ENCODE measurements at regions not wholly inside any gene's neighbourhood (a gene's known extent, or its start where the extent isn't known, plus 50 kb on each side); places are given as distances from the start of the nearest gene placed in this dataset.

DNA sequence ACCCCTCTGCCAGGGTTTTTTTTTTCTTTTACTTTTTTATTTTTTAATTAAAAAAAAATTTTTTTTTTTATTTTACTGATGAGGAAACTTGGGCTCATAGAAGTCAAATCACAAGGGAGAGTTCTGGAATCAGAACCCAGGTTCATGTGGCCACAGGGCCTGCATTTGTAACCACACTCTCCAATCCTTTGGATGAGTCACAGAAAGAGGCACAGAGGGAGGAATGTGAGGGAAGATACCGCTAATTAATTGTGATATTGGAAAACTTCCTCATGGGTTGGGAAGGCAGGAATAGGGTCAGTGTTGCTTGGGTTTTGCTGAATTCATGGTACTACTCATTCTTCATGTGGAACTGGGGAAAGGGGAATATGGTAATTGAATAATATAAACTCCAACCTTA lies 132.9 kb upstream of the SLC6A11 start:
- no peak overlapping the region for H3K4me3 Mint-ChIP-seq (ENCODE audit: unreplicated experiment)
- H3K27me3 Mint-ChIP-seq (ENCODE audit: unreplicated experiment), result peaks cover 4% of the 10 kb centered on the region
- H3K9me3 Mint-ChIP-seq (ENCODE audit: unreplicated experiment), result no peaks in the 10 kb centered on the region
- H3K4me1 Mint-ChIP-seq (ENCODE audit: unreplicated experiment), result no peaks in the 10 kb centered on the region
- no peak for DNase-seq (ENCODE audit: low spot score)
- no peaks in the 10 kb centered on the region for H3K36me3 Mint-ChIP-seq (ENCODE audit: low read depth, unreplicated experiment)
- TF ChIP-seq, protein P1, sequence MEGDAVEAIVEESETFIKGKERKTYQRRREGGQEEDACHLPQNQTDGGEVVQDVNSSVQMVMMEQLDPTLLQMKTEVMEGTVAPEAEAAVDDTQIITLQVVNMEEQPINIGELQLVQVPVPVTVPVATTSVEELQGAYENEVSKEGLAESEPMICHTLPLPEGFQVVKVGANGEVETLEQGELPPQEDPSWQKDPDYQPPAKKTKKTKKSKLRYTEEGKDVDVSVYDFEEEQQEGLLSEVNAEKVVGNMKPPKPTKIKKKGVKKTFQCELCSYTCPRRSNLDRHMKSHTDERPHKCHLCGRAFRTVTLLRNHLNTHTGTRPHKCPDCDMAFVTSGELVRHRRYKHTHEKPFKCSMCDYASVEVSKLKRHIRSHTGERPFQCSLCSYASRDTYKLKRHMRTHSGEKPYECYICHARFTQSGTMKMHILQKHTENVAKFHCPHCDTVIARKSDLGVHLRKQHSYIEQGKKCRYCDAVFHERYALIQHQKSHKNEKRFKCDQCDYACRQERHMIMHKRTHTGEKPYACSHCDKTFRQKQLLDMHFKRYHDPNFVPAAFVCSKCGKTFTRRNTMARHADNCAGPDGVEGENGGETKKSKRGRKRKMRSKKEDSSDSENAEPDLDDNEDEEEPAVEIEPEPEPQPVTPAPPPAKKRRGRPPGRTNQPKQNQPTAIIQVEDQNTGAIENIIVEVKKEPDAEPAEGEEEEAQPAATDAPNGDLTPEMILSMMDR (IDR thresholded peaks at IDR 0.05; ENCODE audit: unreplicated experiment), result no peak
- no peak overlapping the region for H3K27ac Mint-ChIP-seq (ENCODE audit: unreplicated experiment)

GRCh38 chr3:10688126-10688525 lies 127.9 kb upstream of the SLC6A11 start:
- Mint-ChIP-seq H3K27ac (ENCODE audit: unreplicated experiment) (no peak overlapping the region), H3K9me3 (ENCODE audit: unreplicated experiment) (no peaks in the 10 kb centered on the region), H3K27me3 (ENCODE audit: unreplicated experiment) (no peaks in the 10 kb centered on the region), H3K4me3 (ENCODE audit: unreplicated experiment) (no peak overlapping the region), H3K36me3 (ENCODE audit: low read depth, unreplicated experiment) (no peaks in the 10 kb centered on the region), H3K4me1 (ENCODE audit: unreplicated experiment) (no peaks in the 10 kb centered on the region)
- TF ChIP-seq, protein P1 (IDR thresholded peaks at IDR 0.05; ENCODE audit: unreplicated experiment), result no peak
- no peak for DNase-seq (ENCODE audit: low spot score)

DNA sequence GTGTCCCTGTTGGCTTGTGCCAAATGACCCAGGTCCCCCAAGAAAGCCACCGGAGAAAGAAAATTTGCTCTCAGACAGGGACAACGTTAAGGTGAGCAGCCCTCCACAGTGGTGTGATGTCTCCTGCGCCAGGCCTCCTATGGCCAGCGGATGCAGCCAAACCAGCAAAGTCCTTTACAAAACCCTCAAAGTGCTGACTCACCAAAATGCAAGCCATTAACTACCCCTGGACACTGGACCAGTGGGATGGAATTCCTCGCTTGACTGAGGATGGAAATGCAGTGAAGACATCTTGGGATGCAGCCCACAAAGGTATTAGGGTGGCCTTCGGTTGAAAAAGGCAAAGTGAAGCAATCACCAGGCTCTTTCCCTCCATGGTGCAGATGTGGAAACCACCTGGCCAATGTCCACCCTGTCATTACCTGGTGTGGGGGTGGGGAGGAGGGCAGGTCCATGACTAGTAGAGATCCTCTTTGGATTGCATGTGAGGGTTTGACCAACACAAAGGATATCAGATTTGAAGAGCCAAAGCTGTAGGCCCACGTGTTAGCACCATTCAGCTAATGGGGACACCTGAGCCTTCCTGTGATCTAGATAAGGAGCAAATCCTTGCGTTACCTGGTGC lies 127.4 kb upstream of the SLC6A11 start:
- H3K27me3 Mint-ChIP-seq (ENCODE audit: unreplicated experiment), result no peaks in the 10 kb centered on the region

GRCh38 chr3:10692039-10692622 lies 123.9 kb upstream of the SLC6A11 start:
- TF ChIP-seq, protein P1 (IDR thresholded peaks at IDR 0.05; ENCODE audit: unreplicated experiment), result no peak
- H3K36me3 Mint-ChIP-seq (ENCODE audit: low read depth, unreplicated experiment), result no peaks in the 10 kb centered on the region
- H3K27ac Mint-ChIP-seq (ENCODE audit: unreplicated experiment), result no peak overlapping the region
- no peaks in the 10 kb centered on the region for H3K9me3 Mint-ChIP-seq (ENCODE audit: unreplicated experiment)
- H3K27me3 Mint-ChIP-seq (ENCODE audit: unreplicated experiment), result peaks cover 10% of the 10 kb centered on the region
- no peaks in the 10 kb centered on the region for H3K4me1 Mint-ChIP-seq (ENCODE audit: unreplicated experiment)
- DNase-seq (ENCODE audit: low spot score), result no peak
- no peak overlapping the region for H3K4me3 Mint-ChIP-seq (ENCODE audit: unreplicated experiment)

More for the DNA sequence above, 127.4 kb upstream of the SLC6A11 start:
- H3K9me3 Mint-ChIP-seq (ENCODE audit: unreplicated experiment), result no peaks in the 10 kb centered on the region
- H3K4me1 Mint-ChIP-seq (ENCODE audit: unreplicated experiment), result no peaks in the 10 kb centered on the region
- no peak overlapping the region for H3K27ac Mint-ChIP-seq (ENCODE audit: unreplicated experiment)
- no peak overlapping the region for H3K4me3 Mint-ChIP-seq (ENCODE audit: unreplicated experiment)
- TF ChIP-seq, protein P1 (IDR thresholded peaks at IDR 0.05; ENCODE audit: unreplicated experiment), result no peak
- no peak for DNase-seq (ENCODE audit: low spot score)
- no peaks in the 10 kb centered on the region for H3K36me3 Mint-ChIP-seq (ENCODE audit: low read depth, unreplicated experiment)

- DNase-seq (ENCODE audit: low spot score), result no peak
- no peaks in the 10 kb centered on the region for H3K4me1 Mint-ChIP-seq (ENCODE audit: unreplicated experiment)
- no peaks in the 10 kb centered on the region for H3K9me3 Mint-ChIP-seq (ENCODE audit: unreplicated experiment)
- H3K27me3 Mint-ChIP-seq (ENCODE audit: unreplicated experiment), result peaks cover 14% of the 10 kb centered on the region
- H3K36me3 Mint-ChIP-seq (ENCODE audit: low read depth, unreplicated experiment), result no peaks in the 10 kb centered on the region
- TF ChIP-seq, protein P1 (IDR thresholded peaks at IDR 0.05; ENCODE audit: unreplicated experiment), result no peak
- H3K4me3 Mint-ChIP-seq (ENCODE audit: unreplicated experiment), result no peak overlapping the region
- no peak overlapping the region for H3K27ac Mint-ChIP-seq (ENCODE audit: unreplicated experiment)
Measured at GRCh38 chr3:10693457-10693856, 122.6 kb upstream of the SLC6A11 start.

All from endothelial cell (in vitro differentiated cells).